Renal cortical epithelial cell (primary cell): ENCODE measurements at regions not wholly inside any gene's neighbourhood (a gene's known extent, or its start where the extent isn't known, plus 50 kb on each side); places are given as distances from the start of the nearest gene placed in this dataset.

Source experiments
- DNase-seq: peaks from one replicate; pipeline ENCODE4 v3.0.0-alpha.2; 2011; ENCODE audit warnings: low read depth

GRCh38 chr4:149121023-149121404, 678.8 kb upstream of the NR3C2 start:
- DNase-seq: no peak

- DNase-seq: no peak
These were observed 678.3 kb upstream of the NR3C2 start for GRCh38 chr4:149120331-149121022.

- DNase-seq: no peak
These were observed 674.6 kb upstream of the NR3C2 start for GRCh38 chr4:149116806-149117205.

- peak; percentile 36 for DNase-seq
These were observed 671.7 kb upstream of the NR3C2 start for GRCh38 chr4:149113804-149114430.

GRCh38 chr4:149112109-149112508, 669.9 kb upstream of the NR3C2 start:
- no peak for DNase-seq

DNA sequence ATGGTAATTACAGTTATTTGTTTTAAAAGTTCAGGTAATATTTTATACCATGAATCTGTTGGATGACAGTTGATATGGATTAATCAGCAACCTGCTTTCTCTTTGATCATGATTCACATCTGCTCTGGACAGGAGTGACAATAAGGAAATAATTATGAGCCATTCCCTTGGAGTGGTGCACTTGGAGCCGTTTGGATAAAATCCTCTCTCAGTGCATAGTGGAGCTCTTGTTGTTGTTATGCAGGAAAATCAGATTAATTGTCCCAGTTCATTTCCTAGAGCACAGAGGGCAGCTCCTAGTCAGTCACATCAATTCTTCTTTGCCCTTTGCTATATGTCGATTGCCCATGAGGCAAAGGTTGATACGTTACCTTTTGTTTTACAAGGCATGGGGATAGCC, 668.3 kb upstream of the NR3C2 start:
- DNase-seq: no peak

GRCh38 chr4:149108626-149109025, 666.4 kb upstream of the NR3C2 start:
- peak; percentile 29 for DNase-seq

DNA sequence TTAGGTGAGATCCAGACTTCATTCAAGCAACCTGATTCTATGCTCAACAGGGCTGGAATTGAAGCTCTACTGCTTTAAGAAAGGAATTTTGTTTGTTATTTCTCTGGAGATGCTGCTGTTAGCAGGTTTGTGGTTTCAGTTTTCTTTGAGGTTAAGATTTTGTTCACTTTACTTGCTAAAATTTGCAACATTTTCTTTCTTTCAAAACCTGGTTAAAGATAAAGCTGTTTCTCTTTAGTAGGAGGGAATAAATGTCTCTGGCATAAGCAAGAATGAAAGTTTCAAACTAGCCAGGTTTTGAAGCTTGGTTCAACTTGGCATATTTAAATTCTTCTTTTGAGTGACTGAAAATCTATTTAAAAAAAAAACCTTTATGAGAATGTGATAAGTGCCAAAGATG, 660.6 kb upstream of the NR3C2 start:
- no peak for DNase-seq

DNA sequence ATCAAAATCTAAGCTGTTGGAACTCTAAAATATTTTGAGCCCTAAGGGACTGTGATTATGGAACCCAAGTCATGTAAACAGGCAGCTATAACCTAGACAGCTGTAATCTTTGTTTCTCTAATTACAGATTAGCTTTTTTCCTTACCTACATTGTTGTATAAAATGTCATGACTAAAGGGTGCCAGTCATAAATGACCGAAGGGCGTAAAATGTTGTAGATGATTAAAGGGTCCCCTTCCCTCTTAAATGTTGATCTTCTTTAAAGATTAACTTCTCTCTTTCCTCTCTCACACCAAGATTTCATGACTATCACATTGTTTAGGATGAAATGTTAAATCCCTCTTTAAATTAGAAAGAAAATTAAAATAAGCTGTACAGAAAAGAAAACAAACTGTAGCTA, 659.4 kb upstream of the NR3C2 start:
- DNase-seq: peak; percentile 79

DNA sequence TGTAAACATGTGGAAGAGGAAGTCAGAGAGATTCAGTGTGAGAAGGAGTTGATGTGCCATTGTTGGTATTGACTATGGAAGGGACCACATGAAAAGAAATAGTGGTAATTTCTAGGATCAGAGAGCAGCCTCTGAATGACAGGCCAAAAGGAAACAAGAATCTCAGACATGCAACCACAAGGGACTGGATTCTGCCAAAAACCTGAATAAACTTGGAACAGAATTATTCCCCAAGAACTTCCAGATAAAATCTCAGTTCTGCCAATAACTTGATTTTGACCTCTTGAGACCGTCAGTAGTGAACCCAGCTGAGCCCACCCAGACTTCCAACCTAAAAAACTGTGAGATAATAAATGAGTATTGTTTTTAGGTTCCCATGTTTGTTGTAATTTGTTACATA, 653.6 kb upstream of the NR3C2 start:
- DNase-seq: no peak

DNA sequence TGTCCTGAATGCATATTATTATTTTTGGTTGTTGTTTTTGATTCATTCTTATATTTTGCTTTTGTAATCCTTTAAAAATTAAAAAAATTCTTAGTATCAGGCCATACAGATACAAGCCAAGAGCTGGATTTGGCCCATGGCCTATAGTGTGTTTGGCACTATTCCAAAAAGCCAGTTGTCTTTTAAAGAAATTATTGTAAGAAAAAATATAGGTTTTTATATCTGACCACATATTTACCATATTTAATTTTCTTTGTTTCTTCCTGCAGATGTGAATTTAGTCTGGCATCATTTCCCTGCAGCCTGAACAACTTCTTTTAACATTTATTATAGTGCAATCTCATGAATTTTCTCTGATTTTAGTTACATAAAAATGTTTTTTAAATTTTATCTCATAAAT, 652.8 kb upstream of the NR3C2 start:
- DNase-seq: no peak

GRCh38 chr4:149084144-149084543, 641.9 kb upstream of the NR3C2 start:
- DNase-seq: no peak

GRCh38 chr4:149077181-149077580, 635.0 kb upstream of the NR3C2 start:
- no peak for DNase-seq

GRCh38 chr4:149076401-149076800, 634.2 kb upstream of the NR3C2 start:
- DNase-seq: no peak

GRCh38 chr4:149072384-149072783, 630.2 kb upstream of the NR3C2 start:
- DNase-seq: no peak

DNA sequence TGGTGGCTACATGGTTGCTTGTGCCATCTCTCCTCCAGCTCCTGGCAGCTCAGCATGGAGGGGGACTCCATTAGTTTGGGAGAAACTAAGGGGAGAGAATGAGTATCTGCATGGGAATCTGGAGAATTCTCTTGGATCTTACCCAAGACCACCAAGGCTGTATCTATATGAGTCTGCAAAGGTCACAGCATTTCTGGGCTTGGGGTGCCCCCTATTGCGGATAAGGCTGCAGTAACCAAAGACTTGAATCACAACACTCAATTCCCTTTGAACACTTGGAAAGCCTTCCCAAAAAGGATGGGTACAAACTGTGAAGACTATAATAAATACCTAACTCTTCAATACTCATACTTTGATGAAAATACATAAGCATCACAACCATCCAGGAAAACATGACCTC, 623.5 kb upstream of the NR3C2 start:
- DNase-seq: no peak

DNA sequence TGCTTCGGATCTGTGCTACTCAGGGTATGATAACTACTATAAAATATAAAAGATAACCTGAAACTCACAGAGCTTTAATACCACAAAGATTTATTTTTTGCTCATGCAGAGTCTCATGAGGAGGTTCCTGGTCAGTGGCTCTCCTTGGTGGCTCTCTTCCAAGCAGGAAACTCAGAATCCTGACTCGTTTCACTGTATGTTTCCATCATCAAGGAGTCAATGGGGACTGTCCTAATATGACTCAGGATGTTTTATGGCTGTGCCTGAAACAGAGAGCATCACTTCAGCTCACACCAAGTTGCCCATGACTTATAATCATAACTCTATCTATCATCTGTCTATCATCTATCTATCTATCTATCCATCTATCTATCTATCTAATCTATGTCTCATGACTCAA, 620.8 kb upstream of the NR3C2 start:
- peak; percentile 16 for DNase-seq

GRCh38 chr4:149057594-149057993, 615.4 kb upstream of the NR3C2 start:
- DNase-seq: no peak

GRCh38 chr4:149056615-149057014, 614.4 kb upstream of the NR3C2 start:
- peak; percentile 23 for DNase-seq

DNA sequence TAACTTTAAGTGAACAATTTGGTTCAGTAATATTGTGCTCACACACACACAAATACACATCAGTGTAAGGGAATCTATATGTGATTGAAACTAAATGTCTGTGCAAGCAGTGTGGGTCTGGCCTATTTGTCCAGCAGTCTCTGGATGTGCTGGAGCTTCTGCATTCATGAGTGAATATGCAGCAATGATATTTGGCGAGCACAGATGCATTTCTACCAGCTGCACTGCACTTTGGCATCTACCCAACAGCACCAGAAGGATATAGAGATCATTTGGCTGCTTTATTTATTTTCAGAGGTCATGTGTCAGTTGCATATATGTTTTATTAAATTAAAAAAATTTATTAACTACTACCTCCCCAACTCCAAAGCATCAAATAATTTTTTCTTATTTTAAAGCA, 613.4 kb upstream of the NR3C2 start:
- DNase-seq: no peak

GRCh38 chr4:149050840-149051239, 608.6 kb upstream of the NR3C2 start:
- no peak for DNase-seq

DNA sequence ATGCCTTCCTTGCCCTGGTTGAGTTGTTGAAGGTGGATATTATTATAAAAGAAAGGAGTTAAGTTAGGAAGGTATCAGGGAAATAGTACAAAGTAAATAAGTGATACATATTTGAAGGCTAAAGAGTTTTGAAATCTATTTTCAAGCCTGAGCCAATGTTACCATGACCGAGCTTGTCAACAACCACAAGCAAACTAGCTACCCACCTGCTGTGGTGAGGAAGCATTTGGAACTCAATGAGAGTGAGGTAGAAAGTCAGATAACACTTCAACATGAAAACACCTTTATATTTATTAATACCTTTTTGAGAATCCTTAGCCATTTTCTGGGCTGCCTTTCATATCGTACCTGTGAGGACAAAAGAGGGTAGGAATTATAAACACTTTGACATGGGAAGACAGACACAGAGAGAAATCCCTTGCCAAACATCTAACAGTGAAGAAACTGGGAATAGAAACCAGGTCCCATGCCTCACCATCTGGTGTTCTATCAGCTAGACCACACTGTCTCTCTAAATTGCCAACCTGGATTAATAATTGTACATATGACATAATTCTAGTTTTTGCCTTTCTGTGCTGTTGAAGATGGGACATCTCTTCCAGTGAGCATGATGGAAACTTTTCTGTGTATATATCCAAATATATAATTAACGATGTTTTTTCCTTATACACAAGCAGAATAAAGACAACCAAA, 606.4 kb upstream of the NR3C2 start:
- DNase-seq: no peak

DNA sequence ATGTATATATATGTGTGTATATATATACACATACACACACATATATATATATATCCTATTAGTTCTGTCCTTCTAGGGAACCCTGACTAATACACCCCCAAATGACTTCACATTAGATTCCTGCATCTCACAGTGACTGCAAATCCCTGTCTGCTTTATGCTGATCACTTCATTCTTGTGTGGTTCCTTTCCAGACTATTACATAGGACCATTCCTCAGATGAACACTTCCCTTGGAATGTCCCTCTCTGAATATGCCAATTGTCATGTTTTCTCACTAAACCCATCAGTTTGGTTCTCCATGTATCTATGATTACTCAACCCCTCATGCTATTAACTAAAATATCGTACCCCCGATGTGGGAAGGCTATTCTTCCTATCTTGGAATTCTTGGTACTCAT, 605.2 kb upstream of the NR3C2 start:
- peak; percentile 15 for DNase-seq
